22Rv1 (cell line): ENCODE measurements at regions not wholly inside any gene's neighbourhood (a gene's known extent, or its start where the extent isn't known, plus 50 kb on each side); places are given as distances from the start of the nearest gene placed in this dataset.
"Not testable (repeated sequence)": the region's sequence is repeated elsewhere in the genome, so short reads cannot be mapped to it uniquely, and the experiment has no call there.

Experiments used
- ZFX ChIP-seq: fragments of 450-650 bp; IDR thresholded peaks from 2 replicates; pipeline ENCODE4 v1.6.1; 2017; ENCODE audit warnings: antibody characterized with exemption, borderline replicate concordance
- TF ChIP-seq, protein P1 (sequence below): fragments of 450-650 bp; IDR thresholded peaks from 2 replicates; pipeline ENCODE4 v1.5.1; 2017; ENCODE audit warnings: mild to moderate bottlenecking

- TF ChIP-seq, protein P1, sequence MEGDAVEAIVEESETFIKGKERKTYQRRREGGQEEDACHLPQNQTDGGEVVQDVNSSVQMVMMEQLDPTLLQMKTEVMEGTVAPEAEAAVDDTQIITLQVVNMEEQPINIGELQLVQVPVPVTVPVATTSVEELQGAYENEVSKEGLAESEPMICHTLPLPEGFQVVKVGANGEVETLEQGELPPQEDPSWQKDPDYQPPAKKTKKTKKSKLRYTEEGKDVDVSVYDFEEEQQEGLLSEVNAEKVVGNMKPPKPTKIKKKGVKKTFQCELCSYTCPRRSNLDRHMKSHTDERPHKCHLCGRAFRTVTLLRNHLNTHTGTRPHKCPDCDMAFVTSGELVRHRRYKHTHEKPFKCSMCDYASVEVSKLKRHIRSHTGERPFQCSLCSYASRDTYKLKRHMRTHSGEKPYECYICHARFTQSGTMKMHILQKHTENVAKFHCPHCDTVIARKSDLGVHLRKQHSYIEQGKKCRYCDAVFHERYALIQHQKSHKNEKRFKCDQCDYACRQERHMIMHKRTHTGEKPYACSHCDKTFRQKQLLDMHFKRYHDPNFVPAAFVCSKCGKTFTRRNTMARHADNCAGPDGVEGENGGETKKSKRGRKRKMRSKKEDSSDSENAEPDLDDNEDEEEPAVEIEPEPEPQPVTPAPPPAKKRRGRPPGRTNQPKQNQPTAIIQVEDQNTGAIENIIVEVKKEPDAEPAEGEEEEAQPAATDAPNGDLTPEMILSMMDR = not testable (repeated sequence)
- not testable (repeated sequence) for TF ChIP-seq ZFX
These were observed 68.5 kb upstream of the ADTRP start for GRCh38 chr6:11847068-11847467.
